Peyer's patch (tissue), 4 donors: ENCODE measurements at regions not wholly inside any gene's neighbourhood (a gene's known extent, or its start where the extent isn't known, plus 50 kb on each side); places are given as distances from the start of the nearest gene placed in this dataset.

Experiments
- POLR2A ChIP-seq, 2 donors: fragments of 450-650 bp; IDR thresholded peaks; one replicate each; pipeline ENCODE4 v1.5.1; 2017; ENCODE audit warnings: antibody characterized with exemption in 2 of 2, mild to moderate bottlenecking in 2 of 2, moderate library complexity in 2 of 2
- TF ChIP-seq, protein P1 (sequence below), 6 experiments: fragments of 450-650 bp in 4 of 6; fragments of 200-600 bp in 2 of 6; sonication (generic) in 1 of 6; IDR thresholded peaks; one replicate each; pipeline ENCODE4 v1.5.1; 2017 to 2019; ENCODE audit warnings: antibody characterized with exemption in 6 of 6, mild to moderate bottlenecking in 3 of 6, moderate library complexity in 1 of 6

DNA sequence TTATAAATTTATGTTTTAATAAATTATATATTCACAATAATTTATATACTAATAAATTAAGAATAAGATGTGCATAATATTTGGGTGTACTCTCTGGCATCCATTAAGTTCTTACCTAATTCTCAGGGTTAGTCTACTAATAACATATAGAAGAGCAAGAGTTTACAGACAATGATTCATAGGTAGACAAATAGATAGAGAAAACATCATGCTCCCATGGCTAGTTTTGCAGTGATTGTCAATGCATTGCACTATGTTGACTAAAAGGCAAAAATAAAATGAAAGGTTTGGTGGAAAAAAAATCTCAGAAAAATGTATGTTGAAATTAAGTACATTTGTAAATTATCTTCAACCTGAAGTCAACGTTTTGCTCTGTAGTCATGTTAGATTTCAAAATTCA is 606.0 kb downstream of the KCTD8 start:
- TF ChIP-seq POLR2A (IDR thresholded peaks at IDR 0.05) = no peak
- TF ChIP-seq, protein P1, sequence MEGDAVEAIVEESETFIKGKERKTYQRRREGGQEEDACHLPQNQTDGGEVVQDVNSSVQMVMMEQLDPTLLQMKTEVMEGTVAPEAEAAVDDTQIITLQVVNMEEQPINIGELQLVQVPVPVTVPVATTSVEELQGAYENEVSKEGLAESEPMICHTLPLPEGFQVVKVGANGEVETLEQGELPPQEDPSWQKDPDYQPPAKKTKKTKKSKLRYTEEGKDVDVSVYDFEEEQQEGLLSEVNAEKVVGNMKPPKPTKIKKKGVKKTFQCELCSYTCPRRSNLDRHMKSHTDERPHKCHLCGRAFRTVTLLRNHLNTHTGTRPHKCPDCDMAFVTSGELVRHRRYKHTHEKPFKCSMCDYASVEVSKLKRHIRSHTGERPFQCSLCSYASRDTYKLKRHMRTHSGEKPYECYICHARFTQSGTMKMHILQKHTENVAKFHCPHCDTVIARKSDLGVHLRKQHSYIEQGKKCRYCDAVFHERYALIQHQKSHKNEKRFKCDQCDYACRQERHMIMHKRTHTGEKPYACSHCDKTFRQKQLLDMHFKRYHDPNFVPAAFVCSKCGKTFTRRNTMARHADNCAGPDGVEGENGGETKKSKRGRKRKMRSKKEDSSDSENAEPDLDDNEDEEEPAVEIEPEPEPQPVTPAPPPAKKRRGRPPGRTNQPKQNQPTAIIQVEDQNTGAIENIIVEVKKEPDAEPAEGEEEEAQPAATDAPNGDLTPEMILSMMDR (IDR thresholded peaks at IDR 0.05) = no peak
